ENCODE measurements at regions not wholly inside any gene's neighbourhood (a gene's known extent, or its start where the extent isn't known, plus 50 kb on each side); places are given as distances from the start of the nearest gene placed in this dataset.
"Not testable (repeated sequence)": the region's sequence is repeated elsewhere in the genome, so short reads cannot be mapped to it uniquely, and the experiment has no call there.

DNA sequence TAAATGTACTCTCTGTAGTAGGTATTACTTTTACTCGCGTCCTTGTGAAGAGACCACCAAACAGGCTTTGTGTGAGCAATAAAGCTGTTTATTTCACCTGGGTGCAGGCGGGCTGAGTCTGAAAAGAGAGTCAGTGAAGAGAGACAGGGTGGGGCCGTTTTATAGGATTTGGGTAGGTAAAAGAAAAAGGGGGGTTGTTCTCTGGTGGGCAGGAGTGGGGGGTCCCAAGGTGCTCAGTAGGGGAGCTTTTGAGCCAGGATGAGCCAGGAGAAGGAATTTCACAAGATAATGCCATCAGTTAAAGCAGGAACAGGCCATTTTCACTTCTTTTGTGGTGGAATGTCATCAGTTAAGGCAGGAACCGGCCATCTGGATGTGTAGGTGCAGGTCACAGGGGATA is 918.7 kb upstream of the CRIM1 start:
- H3K9me3 ChIP-seq (ENCODE audit: control insufficient read depth, low read depth, low read length); H3K9ac ChIP-seq (ENCODE audit: low read length); H3K27me3 ChIP-seq (ENCODE audit: control insufficient read depth, insufficient read depth, low read length); H3K4me1 ChIP-seq (ENCODE audit: control insufficient read depth, low read depth, low read length); H3K27ac ChIP-seq (ENCODE audit: low read length); H3K4me3 ChIP-seq (ENCODE audit: low read length); H3K36me3 ChIP-seq (ENCODE audit: control insufficient read depth, low read depth, low read length): not testable (repeated sequence)

DNA sequence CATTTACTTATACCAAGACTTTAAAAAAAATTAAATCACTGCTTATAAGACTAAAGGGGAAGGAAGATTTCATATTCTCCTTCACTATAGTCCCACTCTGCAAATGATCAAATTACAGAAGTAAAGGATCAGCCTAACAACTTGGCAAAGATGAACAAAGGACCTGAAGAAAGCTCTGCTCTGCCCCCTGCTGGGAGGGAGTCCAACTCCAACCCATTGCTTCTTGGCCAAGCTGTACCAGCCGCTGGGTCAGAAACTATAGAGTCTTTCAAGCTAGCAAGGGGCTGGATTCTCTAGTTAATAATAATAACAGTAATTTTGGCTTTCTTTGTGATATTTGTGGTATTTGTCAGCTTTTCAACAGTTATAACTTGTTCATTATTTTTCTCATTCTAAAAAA is 927.0 kb upstream of the CRIM1 start:
- Histone ChIP-seq H3K9me3 (ENCODE audit: control insufficient read depth, low read depth, low read length) (no peaks in the 10 kb centered on the region), H3K4me1 (ENCODE audit: control insufficient read depth, low read depth, low read length) (no peaks in the 10 kb centered on the region), H3K9ac (ENCODE audit: low read length) (no peak overlapping the region), H3K36me3 (ENCODE audit: control insufficient read depth, low read depth, low read length) (no peaks in the 10 kb centered on the region), H3K27me3 (ENCODE audit: control insufficient read depth, insufficient read depth, low read length) (no peaks in the 10 kb centered on the region), H3K4me3 (ENCODE audit: low read length) (no peak overlapping the region), H3K27ac (ENCODE audit: low read length) (no peak overlapping the region)

DNA sequence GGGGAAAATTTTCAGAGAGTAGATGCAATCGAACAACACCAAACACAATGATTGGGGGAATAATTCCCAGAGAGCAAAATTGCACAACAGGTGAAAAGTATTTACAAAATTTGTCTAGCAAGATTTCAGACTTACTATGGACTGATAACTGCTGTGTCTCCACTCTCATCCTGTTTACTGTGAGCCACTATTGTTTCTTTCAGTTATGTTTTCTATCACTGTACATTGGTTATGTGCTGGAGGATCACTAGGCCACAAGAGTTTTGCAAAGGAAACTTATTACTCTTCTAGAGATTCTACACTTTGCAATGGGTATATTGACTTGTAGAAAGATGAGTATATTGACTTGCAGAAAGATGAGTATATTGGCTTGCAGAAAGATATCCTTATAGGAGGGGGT is 934.1 kb upstream of the CRIM1 start:
- Histone ChIP-seq H3K27me3 (ENCODE audit: control insufficient read depth, insufficient read depth, low read length) (no peaks in the 10 kb centered on the region), H3K9me3 (ENCODE audit: control insufficient read depth, low read depth, low read length) (no peaks in the 10 kb centered on the region), H3K9ac (ENCODE audit: low read length) (no peak overlapping the region), H3K27ac (ENCODE audit: low read length) (no peak overlapping the region), H3K4me3 (ENCODE audit: low read length) (no peak overlapping the region), H3K4me1 (ENCODE audit: control insufficient read depth, low read depth, low read length) (no peaks in the 10 kb centered on the region), H3K36me3 (ENCODE audit: control insufficient read depth, low read depth, low read length) (no peaks in the 10 kb centered on the region)

DNA sequence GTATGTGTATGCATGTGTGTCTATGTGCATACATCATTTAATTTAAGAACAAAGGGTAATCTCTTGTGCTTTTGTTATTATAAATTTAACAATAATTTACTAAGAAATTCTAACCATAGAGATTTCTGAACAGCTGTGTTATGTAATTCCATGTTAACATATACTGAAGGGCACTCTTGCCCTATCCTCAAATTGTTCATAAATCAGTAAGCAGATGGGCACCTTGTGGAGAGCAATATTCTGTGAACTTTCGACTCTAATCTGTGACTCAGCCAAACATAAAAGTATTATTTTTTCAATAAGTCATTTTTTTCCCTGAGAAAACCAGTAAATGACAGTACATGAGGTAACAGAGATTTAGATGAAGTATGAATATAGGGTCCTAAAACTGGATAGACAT is 938.3 kb upstream of the CRIM1 start:
- no peak overlapping the region for H3K4me3 ChIP-seq (ENCODE audit: low read length)
- no peaks in the 10 kb centered on the region for H3K9me3 ChIP-seq (ENCODE audit: control insufficient read depth, low read depth, low read length)
- H3K9ac ChIP-seq (ENCODE audit: low read length): no peak overlapping the region
- no peak overlapping the region for H3K27ac ChIP-seq (ENCODE audit: low read length)
- H3K4me1 ChIP-seq (ENCODE audit: control insufficient read depth, low read depth, low read length): no peaks in the 10 kb centered on the region
- H3K36me3 ChIP-seq (ENCODE audit: control insufficient read depth, low read depth, low read length): no peaks in the 10 kb centered on the region
- no peaks in the 10 kb centered on the region for H3K27me3 ChIP-seq (ENCODE audit: control insufficient read depth, insufficient read depth, low read length)

DNA sequence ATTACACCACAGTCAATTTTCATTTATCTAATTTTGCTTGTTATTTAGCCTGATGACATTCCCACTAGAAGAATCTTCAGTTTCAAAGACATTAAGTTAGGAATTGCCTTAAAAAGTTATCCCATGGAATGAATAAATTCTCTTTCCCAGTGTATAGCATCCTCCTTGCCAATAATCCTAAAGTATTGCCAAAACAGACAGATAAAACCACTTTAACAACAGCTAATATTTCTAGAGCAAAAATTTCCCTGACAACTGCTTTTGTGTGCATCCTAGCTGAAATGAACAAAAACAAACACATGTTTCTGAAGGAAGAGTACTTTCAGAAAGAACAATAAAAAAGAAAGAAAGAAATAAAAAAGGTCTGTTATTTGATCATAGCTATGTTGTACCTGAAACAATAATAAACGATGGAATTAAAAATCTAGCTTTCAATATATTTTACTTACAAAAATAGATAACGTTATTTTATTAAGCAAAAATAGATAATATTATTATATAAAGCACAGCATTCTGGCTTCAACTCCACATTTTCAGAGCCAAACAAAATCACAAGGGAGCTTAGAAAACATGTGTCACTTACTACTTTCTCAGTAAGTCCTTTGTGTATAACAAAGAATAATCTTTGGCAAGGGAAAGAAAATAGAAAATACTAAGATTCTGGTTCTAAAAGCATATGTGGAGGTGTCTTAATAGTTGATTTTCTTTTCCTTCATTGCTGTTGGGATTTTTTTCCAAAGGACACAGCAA is 939.0 kb upstream of the CRIM1 start:
- Histone ChIP-seq H3K9ac (ENCODE audit: low read length) (no peak overlapping the region), H3K9me3 (ENCODE audit: control insufficient read depth, low read depth, low read length) (no peaks in the 10 kb centered on the region), H3K27me3 (ENCODE audit: control insufficient read depth, insufficient read depth, low read length) (no peaks in the 10 kb centered on the region), H3K4me3 (ENCODE audit: low read length) (no peak overlapping the region), H3K36me3 (ENCODE audit: control insufficient read depth, low read depth, low read length) (no peaks in the 10 kb centered on the region), H3K27ac (ENCODE audit: low read length) (no peak overlapping the region), H3K4me1 (ENCODE audit: control insufficient read depth, low read depth, low read length) (no peaks in the 10 kb centered on the region)

DNA sequence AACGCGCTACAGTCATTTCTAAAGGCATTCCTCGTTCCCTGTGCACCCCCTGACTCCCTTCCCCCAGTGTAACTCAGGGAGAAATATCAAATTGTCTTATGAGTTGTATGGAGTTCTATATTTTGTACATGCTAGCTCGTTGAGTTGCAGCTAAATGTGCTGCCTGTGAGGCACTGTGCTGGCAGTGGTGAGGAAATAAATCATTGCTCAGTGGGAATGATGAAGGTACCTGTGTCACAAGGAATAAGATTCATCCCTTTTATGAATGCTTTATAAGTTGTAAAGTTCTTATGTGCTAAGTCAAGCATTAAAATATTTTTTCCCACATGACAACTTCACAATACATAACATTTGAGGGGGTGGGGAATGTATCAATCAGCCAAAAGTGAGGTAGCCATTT is 939.6 kb upstream of the CRIM1 start:
- no peaks in the 10 kb centered on the region for H3K36me3 ChIP-seq (ENCODE audit: control insufficient read depth, low read depth, low read length)
- no peaks in the 10 kb centered on the region for H3K4me1 ChIP-seq (ENCODE audit: control insufficient read depth, low read depth, low read length)
- no peaks in the 10 kb centered on the region for H3K9me3 ChIP-seq (ENCODE audit: control insufficient read depth, low read depth, low read length)
- H3K4me3 ChIP-seq (ENCODE audit: low read length): no peak overlapping the region
- no peak overlapping the region for H3K9ac ChIP-seq (ENCODE audit: low read length)
- H3K27me3 ChIP-seq (ENCODE audit: control insufficient read depth, insufficient read depth, low read length): no peaks in the 10 kb centered on the region
- no peak overlapping the region for H3K27ac ChIP-seq (ENCODE audit: low read length)

DNA sequence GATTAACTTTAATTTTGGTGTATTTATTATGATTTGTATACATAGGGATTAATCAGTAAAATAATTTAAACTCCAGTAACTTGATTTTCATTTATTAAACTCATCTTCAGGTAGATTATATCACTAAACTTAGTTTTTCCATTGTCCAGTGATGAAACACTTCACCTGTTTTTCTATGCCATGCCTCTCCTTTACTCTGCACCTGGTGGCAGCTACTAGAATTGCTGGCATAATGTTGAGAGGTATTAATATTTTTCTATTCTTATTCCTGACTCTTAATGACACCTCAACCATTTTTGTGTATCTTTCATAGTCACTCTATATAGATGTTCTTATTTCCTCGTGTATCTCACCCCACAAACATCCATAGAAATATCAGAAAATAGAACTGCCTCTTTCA is 940.3 kb upstream of the CRIM1 start:
- H3K4me1 ChIP-seq (ENCODE audit: control insufficient read depth, low read depth, low read length): no peaks in the 10 kb centered on the region
- no peak overlapping the region for H3K27ac ChIP-seq (ENCODE audit: low read length)
- no peak overlapping the region for H3K9ac ChIP-seq (ENCODE audit: low read length)
- no peaks in the 10 kb centered on the region for H3K36me3 ChIP-seq (ENCODE audit: control insufficient read depth, low read depth, low read length)
- H3K9me3 ChIP-seq (ENCODE audit: control insufficient read depth, low read depth, low read length): no peaks in the 10 kb centered on the region
- H3K4me3 ChIP-seq (ENCODE audit: low read length): no peak overlapping the region
- H3K27me3 ChIP-seq (ENCODE audit: control insufficient read depth, insufficient read depth, low read length): no peaks in the 10 kb centered on the region

DNA sequence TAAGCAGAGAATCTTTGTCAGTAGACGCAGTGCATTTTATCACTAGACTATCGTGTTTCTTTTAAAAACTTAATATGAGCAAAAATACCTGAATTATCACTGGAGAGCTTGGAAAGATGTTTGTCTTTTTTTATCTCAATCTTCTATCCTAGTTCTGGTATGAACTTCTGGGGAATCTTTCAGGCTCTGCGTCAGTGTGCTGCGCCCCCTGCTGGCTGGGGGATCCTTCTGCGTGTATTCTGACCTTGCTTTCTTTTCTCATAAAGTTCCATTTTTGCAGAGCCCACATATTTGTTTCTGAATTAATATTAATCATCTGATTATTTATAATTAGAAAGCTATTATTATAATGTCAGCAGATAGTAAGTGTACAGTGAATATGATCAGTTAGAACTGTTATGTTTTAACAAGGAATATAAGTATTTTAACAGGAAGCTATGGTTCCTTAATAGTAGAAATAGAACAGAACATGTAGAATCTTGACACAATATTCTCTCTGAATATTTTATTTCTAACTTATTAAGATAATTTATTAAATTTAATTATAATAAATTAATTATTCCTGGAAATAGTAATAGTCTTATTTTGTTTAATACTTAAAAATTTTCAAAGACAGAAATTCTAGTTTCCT is 945.0 kb upstream of the CRIM1 start:
- Histone ChIP-seq H3K27me3 (ENCODE audit: control insufficient read depth, insufficient read depth, low read length) (no peaks in the 10 kb centered on the region), H3K36me3 (ENCODE audit: control insufficient read depth, low read depth, low read length) (no peaks in the 10 kb centered on the region), H3K9ac (ENCODE audit: low read length) (no peak overlapping the region), H3K27ac (ENCODE audit: low read length) (no peak overlapping the region), H3K4me1 (ENCODE audit: control insufficient read depth, low read depth, low read length) (peaks cover 9% of the 10 kb centered on the region), H3K9me3 (ENCODE audit: control insufficient read depth, low read depth, low read length) (no peaks in the 10 kb centered on the region), H3K4me3 (ENCODE audit: low read length) (no peak overlapping the region)

DNA sequence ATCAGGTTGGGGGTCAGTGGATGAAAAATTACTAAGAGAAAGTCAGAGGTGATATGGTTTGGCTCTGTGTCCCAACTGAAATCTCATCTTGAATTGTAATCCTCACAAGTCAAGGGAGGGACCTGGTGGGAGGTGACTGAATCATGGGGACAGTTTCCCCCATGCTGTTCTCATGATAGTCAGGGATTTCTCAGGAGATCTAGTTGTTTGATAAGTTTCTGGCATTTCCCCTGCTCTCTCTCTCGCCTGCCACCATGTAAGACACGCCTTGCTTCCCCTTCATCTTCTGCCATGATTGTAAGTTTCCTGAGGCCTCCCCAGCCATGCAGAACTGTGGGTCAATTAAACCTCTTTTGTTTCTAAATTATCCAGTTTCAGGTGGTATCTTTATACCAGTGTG is 945.8 kb upstream of the CRIM1 start:
- Histone ChIP-seq H3K4me1 (ENCODE audit: control insufficient read depth, low read depth, low read length) (peaks cover 9% of the 10 kb centered on the region), H3K36me3 (ENCODE audit: control insufficient read depth, low read depth, low read length) (no peaks in the 10 kb centered on the region), H3K27me3 (ENCODE audit: control insufficient read depth, insufficient read depth, low read length) (no peaks in the 10 kb centered on the region), H3K9ac (ENCODE audit: low read length) (no peak overlapping the region), H3K4me3 (ENCODE audit: low read length) (no peak overlapping the region), H3K9me3 (ENCODE audit: control insufficient read depth, low read depth, low read length) (no peaks in the 10 kb centered on the region), H3K27ac (ENCODE audit: low read length) (no peak overlapping the region)

DNA sequence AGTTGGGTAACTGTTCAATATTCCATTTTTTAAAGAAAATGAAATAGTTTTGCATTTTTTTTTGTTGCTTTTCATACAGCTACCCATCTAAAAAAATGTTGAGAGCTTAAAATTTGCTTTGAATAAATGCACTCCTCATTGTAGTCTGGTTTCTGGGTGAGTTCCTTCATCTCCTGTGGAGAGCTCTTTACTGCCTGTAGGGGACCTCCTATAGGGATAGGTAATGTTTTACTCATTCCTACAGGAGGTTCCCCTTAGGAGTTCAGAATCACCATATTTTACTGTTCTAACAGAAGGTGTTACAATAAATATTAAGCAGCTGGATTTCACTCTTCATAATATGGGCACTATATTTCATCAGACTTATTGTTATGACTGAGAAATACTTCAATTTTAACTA is 947.3 kb upstream of the CRIM1 start:
- H3K27ac ChIP-seq (ENCODE audit: low read length): no peak overlapping the region
- H3K4me1 ChIP-seq (ENCODE audit: control insufficient read depth, low read depth, low read length): peaks cover 9% of the 10 kb centered on the region
- H3K9ac ChIP-seq (ENCODE audit: low read length): no peak overlapping the region
- no peaks in the 10 kb centered on the region for H3K36me3 ChIP-seq (ENCODE audit: control insufficient read depth, low read depth, low read length)
- no peaks in the 10 kb centered on the region for H3K27me3 ChIP-seq (ENCODE audit: control insufficient read depth, insufficient read depth, low read length)
- H3K4me3 ChIP-seq (ENCODE audit: low read length): no peak overlapping the region
- H3K9me3 ChIP-seq (ENCODE audit: control insufficient read depth, low read depth, low read length): no peaks in the 10 kb centered on the region

DNA sequence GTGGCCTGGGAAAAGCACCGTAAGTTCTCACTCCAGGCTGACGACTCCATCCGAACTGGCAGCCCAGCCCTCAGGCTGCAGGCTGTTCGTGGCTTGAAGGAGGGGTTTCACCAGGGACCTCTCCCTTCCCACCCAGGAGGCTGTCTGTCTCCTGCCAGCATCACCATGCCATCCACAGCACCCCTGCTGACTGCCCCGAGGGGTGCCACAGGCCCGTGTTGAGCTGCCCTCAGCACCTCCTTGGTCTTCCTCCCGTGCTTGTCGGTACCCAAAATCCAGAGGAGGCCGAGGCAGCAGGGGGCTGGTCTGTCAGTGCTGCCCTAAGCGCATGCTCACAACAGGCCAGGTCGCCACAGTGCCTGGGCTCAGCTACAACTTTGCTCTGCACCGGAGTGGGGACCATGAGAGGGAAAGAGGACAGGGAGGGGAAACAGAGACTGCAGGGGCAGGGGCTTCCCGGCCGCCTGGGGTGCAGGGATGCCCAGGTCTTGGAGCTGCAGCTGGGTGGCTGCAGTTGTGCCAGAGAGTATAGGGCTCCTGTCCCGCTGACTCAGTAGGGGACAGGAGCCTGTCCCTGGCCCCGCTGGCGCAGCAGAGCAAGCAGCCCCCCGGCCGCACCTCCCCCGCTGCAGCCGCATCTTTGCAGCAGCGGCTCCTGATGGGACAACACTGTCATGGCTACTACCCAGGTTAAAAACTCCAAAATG is 963.7 kb upstream of the CRIM1 start:
- Histone ChIP-seq H3K9ac (ENCODE audit: low read length) (no peak overlapping the region), H3K27ac (ENCODE audit: low read length) (no peak overlapping the region), H3K4me3 (ENCODE audit: low read length) (no peak overlapping the region), H3K27me3 (ENCODE audit: control insufficient read depth, insufficient read depth, low read length) (no peaks in the 10 kb centered on the region), H3K4me1 (ENCODE audit: control insufficient read depth, low read depth, low read length) (no peaks in the 10 kb centered on the region), H3K9me3 (ENCODE audit: control insufficient read depth, low read depth, low read length) (no peaks in the 10 kb centered on the region), H3K36me3 (ENCODE audit: control insufficient read depth, low read depth, low read length) (no peaks in the 10 kb centered on the region)

DNA sequence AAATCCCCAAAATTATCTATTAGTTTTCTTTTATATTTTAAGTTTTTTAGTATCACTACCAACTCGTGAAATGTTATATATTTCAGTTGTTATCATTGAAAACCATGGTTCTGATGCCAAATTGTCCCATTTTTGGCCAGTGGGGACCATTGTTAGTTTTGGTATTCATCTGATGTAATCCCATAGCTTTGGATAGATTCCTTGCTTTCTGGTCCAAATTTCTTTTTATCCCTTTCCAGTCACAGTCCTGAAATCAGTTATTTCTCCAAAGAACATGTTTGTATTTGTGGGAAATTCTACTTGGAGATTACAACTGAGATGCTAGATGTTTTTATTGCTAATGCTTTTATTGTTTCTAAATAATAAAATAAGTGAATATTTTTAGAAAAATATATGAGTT is 976.8 kb upstream of the CRIM1 start:
- Histone ChIP-seq H3K9me3 (ENCODE audit: control insufficient read depth, low read depth, low read length) (no peaks in the 10 kb centered on the region), H3K27ac (ENCODE audit: low read length) (no peak overlapping the region), H3K27me3 (ENCODE audit: control insufficient read depth, insufficient read depth, low read length) (no peaks in the 10 kb centered on the region), H3K36me3 (ENCODE audit: control insufficient read depth, low read depth, low read length) (no peaks in the 10 kb centered on the region), H3K4me1 (ENCODE audit: control insufficient read depth, low read depth, low read length) (peaks cover 7% of the 10 kb centered on the region), H3K9ac (ENCODE audit: low read length) (no peak overlapping the region), H3K4me3 (ENCODE audit: low read length) (no peak overlapping the region)
